Left renal cortex interstitium (tissue), 4 donors: ENCODE measurements at regions not wholly inside any gene's neighbourhood (a gene's known extent, or its start where the extent isn't known, plus 50 kb on each side); places are given as distances from the start of the nearest gene placed in this dataset.
"Not testable (repeated sequence)": the region's sequence is repeated elsewhere in the genome, so short reads cannot be mapped to it uniquely, and the experiment has no call there.

Experiments used
- DNase-seq, 4 donors: peaks; one replicate each; pipeline ENCODE4 v3.0.0-alpha.2; 2013; ENCODE audit warnings: low read depth in 4 of 4, low spot score in 2 of 4, missing footprints in 1 of 4

DNA sequence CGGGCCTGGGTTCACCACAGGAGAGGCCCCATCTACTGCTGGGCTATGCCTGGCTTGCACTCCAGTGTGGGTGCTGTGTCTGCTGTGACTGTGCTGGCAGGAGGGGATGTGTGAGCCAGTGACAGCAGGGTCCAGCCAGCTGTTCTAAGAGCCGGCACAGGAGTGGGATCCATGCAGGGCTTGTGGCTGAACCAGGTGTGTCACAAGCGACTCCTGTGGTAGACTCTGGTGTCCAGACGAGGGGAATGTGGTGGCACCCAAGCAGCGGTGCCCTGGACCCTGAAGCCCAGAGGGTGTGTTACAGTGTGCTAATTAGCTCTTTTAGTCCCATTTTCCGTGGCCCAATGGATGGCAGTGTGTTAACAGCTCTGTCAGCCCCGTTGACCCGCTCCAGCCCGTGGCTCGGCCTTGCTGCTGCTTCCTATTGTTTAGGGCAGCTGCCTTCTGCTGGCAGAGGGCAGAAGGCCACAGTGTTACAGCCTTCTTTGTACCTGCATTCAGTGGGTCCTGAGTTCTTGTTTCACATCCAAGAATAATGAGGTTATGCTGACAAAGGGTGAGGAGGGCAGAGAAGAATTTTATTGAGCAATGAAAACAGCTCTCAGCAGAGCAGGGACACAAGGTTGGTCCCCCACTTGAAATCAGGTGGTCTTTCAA, 78.5 kb upstream of the RNU6-1 start:
- no peak for DNase-seq

DNA sequence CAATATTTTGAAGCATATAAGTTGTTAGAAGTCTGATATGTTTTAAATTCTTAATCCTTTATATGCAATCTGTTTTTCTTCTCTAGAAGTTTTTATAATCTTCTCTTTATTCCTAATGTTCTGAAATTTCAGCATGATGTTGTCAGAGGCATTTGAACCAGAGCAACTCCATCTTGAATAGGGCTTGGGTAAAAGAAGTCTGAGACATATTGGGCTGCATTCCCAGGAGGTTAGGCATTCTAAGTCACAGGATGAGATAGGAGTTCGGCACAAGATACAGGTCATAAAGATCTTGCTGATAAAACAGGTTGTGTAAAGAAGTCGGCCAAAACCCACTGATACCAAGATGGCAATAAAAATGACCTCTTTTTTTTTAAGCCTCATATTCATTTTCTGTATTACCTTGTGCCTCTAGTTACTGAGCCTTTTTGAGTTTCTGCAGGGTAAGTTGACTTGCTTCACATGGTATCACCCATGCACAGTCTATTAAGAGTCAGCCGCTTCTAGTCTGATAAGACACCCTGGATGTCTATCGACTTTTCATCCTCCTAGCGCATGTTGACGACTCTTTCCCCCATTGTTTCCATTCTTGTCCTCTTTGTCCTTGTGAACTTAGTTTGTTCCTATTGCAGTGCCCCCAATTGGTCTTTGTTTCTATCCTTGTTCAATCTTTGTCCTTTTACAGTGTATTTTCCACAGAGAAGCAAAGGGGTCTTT, 80.8 kb upstream of the RNU6-1 start:
- DNase-seq: no peak

DNA sequence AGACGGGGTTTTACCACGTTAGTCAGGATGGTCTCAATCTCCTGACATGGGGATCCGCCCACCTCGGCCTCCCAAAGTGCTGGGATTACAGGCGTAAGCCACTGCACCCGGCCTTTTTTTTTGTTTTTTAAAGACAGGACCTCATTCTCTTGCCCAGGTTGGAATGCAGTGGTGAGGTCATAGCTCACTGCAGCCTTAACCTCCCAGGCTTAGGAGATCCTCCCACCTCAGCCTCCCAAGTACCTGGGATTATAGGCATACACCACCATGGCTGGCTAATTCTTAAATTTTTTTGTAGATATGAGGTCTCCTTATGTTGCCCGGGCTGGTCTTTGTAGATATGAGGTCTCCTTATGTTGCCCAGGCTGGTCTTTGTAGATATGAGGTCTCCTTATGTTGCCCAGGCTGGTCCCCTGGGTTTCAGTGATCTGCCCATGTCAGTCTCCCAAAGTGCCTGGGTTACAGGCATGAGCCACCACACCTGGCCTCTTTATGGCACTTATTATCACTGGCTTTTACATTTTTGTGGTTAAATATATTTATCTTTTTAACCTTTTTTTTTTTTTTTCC, 82.3 kb upstream of the RNU6-1 start:
- DNase-seq: no peak

DNA sequence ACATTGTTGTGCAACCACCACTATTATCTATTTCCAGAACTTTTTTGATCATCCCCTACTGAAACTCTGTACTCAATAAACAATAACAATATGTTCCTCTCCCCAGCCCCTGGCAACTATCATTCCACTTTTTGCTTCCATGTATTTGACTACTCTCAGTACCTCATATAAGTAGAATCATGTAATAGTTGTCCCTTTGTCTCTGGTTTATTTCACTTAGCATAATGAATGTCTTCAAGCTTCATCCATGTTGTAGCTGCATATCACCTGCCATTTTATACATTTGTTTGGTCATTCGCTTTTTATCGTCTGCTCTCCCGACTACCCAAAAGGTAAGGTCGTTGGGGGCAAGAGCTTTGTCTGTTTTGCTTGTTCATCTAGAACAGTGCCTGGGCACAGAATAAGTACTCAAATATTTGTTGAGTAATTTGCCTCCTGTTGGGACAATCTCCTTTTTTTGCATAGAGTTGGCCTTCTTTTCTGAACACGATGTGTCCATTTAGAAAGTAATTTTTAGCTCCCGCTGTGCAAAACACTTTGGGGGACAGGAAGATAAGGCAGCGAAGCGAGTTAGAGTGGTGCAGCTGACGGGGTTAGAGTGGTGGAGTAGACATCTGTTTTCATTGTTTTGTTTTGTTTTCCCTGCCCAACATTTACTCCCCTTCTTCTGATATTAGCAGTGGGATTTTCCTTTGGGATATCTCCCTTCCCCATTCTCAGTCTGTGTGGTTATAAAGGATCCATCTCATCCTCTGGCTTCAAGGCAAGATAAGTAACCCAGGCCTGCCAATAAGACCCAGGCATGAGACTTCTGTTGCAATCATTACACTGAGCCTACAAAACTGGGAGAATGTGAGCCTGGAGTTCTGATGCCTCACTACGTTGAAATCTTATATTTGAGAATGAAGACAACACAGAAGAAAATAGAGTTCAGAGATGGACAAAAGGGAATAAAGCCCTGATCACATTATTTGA, 83.4 kb upstream of the RNU6-1 start:
- no peak for DNase-seq

DNA sequence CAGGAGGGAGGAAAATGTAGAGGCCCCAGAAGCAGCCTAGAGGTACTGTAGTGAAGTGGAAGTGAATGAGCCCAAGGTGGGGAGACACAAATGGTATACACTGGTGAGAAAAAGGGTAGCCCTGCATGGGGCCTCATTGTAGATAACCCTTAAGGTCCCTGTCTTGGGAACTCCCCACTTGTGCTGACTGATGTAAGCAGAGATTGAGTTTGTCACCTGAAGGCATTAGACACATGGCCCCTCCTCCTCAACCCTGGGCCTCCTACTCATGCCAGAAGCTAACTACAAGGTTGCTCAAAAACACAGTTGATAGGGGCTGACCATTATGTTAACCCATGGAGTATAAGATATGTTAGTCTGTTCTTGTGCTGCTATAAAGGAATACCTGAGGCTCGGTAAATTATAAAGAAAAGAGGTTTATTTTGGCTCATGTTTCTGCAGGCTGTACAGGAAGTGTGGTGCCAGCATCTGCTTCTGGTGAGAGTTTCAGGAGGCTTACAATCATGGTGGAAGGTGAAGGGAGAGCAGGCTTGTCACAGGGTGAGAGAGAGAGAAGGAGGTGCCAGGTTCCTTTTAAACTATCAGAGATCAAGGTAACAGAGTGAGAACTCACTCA, 84.6 kb upstream of the RNU6-1 start:
- DNase-seq: no peak

DNA sequence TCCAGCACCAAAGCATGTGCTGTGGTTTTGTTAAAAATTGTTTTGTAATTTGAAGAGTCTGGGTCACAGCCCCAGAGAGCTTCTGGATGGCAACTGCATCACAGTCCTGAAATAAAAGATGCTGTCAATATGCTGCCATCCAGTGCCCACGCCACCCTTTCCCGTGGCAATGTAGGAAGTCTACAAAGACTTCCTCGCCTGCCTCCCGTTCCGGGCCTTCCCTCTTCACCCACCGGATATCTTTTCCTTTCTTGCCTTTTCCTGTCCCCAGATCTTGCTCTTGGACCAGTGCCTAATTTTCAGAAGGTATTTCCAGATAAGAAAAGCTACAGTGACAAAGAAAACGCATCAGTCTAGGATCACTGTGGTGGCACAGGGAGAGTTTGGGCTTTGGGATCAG, 85.3 kb upstream of the RNU6-1 start:
- DNase-seq: no peak

DNA sequence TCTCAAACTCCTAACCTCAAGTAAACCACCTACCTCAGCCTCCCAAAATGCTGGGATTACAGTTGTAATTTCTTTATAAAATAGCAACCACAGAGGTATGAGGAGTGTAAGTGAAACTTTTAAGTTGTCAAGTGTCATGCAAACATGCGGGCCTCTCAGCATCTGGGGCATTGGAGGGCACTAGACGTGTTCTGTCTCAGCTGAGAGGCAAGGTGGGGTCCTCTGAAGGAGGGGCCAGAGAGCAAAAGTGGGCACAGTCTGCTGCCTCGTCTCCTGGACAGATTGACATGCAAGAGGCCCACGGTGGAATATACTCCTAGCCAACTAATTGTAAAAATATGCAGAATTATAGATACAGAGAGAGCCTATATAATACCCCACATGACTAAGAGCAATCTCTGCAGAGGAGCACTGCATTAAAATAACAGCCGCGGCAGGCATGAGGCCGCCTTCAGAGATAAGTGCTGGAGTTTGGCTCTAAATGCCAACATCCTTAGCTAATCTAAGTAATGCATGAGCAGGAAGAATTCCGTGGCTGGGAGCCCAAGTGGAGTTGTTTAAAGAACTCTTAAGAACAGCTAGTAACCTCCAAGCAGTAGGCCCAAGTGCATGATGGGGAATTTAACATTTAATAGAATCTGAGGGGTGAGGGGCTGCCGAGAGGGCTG, 87.8 kb upstream of the RNU6-1 start:
- DNase-seq: peak in 1 of 4 donors; percentile 41

DNA sequence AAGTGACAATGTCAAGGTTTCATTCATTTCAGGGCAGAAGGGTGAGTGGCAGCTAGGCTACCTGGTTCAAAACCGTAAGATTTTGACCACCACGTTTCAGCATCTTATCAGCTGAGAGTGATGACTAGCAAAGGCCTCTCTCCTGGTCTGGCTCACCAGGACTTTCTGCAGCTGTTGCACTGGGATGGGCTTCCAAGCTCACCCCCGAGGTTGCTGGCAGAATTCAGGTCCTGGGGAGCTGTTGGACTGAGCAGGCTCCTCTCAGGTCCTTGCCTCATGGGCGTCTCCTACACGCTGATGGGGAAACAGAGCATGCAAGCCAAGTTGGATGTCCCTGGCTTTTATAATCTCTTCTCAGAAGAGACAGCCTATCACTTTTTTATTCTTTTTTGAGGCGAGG, 88.8 kb upstream of the RNU6-1 start:
- no peak for DNase-seq

DNA sequence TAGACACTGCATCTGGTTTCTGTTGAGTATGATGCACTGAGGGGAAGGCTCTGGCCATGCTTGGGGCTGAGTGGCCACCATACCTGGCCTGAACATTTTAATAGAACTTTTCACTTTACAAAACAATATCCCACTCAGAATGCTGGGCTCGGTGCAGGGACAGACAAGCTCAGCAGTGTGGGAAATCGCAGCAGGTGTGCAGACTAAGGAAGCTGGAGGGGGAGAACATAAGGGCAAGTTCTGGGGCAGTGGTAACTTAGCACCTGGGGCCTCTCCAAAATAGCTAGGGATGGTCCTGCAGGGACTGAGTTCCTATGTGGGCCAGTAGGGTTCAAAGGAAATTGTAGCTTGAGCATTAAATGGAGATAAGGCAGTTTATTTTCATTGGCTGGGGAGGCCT, 90.9 kb upstream of the RNU6-1 start:
- no peak for DNase-seq

DNA sequence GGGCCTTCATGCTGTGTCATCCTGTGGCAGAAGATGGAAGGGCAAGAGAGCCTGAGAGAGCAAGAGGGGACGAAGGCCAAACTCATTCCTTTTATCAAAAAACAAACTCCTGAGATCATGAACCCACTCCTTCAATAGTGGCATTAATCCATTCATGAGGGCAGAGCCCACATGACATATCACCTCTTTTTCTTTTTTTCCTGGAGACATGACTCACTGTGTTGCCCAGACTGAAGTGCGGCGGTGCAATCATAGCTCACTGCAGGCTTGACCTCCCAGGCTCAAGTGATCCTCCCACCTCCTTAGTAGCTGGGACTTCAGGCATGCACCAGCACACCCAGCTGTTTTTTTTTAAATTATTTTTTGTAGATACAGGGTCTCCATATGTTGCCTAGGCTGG, 92.0 kb upstream of the RNU6-1 start:
- DNase-seq: no peak

DNA sequence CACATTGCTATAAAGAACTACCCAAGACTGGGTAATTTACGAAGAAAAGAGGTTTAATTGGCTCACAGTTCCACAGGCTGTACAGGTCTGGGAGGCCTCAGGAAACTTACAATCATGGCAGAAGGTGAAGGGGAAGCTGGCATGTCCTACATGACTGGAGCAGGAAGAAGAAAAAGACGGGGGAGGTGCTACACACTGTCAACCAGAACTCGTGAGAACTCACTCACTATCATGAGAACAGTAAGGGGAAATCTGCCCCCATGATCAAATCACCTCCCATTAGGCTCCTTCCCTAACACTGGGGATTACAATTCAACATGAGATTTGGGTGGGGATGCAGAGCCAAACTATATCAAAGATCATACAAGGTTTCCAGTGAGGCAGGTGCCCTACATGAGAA, 94.3 kb upstream of the RNU6-1 start:
- not testable (repeated sequence) for DNase-seq

DNA sequence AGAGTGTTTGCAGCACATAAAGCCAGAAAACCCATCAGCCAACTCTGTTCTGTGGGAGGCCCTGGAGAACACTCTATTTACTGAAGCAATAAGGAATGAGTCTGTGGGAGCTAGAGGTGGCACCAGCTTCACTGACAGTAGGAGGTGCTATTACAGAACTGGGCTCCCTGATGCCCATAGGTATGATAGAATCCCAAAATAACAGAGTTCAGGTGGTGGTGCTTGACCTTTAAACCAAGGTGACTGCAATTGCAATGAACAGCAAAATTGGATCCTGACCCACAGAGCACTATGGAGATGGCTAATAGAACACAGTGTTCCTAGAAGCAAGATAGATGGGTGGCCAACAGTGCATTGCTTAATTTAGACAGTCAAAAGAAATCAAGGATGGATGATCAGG, 95.4 kb upstream of the RNU6-1 start:
- DNase-seq: no peak

DNA sequence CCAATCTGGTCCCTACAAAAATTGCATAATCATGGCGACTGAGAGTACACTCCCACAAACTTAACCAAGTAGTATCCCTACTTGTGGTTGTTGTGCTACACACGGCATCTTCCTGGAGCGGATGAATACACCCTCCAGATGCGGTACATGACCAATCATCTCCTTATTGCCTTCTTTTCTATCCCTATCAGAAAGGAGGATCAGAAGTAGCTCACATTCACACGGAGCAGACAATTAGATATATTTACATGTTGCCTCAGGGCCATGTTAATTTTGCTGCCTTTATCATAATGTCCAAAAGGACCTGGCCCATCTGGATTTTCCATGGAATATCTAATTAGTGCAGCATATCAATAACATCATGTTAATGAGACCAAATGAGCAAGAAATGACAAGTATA, 96.4 kb upstream of the RNU6-1 start:
- no peak for DNase-seq

DNA sequence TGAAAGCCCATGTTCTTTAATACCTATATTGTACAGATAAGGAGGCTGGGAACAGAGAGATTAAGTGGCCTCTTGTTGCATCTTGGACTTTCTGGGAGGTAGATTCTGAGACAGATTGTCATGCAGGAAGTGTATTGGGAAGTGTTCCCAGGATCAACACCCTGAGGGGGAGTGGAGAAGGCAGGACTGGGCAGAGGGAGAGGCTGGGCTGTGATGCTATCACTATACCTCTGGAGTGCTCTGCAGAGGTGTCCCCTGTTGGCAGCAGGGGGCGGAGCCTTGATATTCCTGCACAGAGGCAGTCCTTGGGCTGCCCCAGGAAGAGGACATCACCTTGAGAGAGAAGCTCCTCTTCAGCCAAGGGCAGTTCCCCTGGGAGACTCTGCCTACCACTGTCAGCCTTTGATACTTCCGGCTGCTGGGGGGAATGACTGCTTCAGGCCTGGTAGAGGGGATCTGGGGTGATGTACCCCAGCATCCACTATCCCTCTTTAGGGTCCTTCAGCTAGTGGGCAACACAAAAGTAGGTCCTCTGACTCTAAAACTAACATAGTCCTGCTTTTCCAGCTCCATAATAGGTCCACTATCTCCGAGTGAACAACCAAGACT, 97.4 kb upstream of the RNU6-1 start:
- DNase-seq: no peak

DNA sequence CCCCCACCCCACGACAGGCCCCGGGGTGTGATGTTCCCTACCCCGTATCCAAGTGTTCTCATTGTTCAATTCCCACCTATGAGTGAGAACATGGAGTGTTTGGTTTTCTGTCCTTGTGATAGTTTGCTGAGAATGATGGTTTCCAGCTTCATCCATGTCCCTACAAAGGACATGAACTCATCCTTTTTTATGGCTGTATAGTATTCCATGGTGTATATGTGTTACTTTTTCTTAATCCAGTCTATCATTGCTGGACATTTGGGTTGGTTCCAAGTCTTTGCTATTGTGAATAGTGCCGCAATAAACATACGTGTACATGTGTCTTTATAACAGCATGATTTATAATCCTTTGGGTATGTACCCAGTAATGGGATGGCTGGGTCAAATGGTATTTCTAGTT, 99.3 kb upstream of the RNU6-1 start:
- not testable (repeated sequence) for DNase-seq

DNA sequence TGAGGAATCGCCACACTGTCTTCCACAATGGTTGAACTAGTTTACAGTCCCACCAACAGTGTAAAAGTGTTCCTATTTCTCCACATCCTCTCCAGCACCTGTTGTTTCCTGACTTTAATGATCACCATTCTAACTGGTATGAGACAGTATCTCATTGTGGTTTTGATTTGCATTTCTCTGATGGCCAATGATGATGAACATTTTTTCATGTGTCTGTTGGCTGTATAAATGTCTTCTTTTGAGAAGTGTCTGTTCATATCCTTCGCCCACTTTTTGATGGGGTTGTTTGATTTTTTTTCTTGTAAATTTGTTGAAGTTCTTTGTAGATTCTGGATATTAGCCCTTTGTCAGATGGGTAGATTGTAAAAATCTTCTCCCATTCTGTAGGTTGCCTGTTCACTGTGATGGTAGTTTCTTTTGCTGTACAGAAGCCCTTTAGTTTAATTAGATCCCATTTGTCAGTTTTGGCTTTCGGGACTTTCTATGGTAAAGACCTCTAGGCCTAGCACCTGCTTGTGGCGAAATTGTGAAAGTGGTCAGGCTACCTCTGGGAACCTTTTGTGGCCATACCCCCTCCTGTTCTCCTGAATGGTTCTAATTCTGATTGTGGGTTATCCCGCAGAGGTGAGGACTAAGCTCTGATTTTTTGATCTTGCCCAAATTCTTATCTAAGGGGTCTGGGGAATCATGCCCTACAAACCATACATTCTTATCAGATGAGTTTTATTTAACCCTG, 99.9 kb upstream of the RNU6-1 start:
- not testable (repeated sequence) for DNase-seq

DNA sequence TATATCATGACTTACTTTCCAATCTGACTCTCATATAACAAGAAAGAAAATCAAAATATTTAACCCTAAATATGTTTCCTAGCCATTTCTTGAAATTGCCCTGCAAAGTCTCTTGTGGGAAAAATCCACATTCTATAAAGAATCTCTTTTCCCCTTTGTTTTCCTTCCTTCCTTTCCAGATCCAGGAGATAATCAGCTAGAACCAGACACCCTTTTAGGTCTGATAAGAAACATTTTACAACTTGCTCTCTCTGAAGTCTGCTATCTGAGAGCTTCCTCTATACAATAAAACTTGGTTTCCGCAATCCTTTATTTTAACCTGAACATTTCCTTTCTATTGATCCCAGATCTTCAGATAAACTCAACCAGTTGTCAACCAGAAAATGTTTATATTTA, 100.5 kb upstream of the RNU6-1 start:
- DNase-seq: no peak

DNA sequence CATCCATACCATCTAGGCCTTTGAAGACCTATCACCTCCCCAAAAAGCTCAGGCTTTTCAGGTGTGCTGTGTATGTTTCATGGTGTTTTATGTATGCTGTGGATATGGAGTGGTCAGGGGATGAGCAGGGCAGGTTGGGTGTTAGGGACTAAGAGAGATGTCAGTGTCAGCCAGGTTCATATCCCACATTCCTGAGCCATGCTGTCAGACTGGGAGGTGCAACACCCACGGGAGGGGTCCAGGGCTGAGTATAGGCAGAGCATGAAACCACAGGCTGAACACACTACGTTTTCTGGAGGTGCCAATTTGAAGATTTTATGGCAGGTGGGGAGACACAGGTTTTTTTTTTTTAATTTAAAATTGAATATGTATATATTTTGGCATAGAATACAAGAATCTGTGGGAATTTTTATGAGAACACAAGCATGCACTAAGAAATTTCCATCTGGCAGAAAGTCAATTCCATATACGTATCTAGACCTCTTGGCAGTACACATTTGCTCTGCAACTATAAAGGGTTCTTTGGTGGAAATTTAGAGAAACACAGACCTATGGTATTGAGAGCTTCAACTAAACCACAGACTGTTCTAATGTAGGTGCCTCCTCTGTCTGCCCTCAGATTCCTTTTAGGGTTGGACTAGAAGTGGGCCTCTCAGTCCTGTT, 101.9 kb upstream of the RNU6-1 start:
- DNase-seq: no peak
